RKO (cell line): ENCODE measurements at regions not wholly inside any gene's neighbourhood (a gene's known extent, or its start where the extent isn't known, plus 50 kb on each side); places are given as distances from the start of the nearest gene placed in this dataset.

Source experiments
- DNase-seq: peaks from one replicate; pipeline ENCODE4 v3.0.0-alpha.2; 2016; ENCODE audit warnings: low spot score

GRCh38 chr9:21564175-21564574 lies 82.1 kb upstream of the IFNE start:
- peak; percentile 71 for DNase-seq

- peak; percentile 50 for DNase-seq
These were observed 83.0 kb upstream of the IFNE start for GRCh38 chr9:21565155-21565554.

GRCh38 chr9:21567926-21568325 lies 85.8 kb upstream of the IFNE start:
- peak; percentile 69 for DNase-seq

- no peak for DNase-seq
These were observed 86.4 kb upstream of the IFNE start for GRCh38 chr9:21568484-21568883.

DNA sequence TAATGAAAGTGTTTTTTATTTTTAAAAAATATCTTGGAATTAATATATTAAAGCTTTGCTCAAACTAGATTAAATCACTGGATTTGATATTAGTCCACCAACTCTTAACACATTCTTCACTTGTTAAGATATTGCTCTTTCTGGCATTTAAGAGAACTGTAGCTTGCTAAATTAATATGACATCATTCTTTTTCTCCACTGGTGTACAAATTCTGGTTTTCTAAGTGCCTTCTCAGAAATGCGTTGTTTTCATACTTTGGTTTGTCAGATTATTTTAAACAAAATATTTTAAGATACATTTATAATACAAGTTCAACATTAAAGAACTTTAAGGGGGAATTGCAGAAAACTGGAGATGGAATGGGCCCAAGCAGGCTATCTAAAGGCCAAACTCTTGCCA lies 87.6 kb upstream of the IFNE start:
- DNase-seq, result no peak

- DNase-seq, result peak; percentile 76
These were observed 88.6 kb upstream of the IFNE start for GRCh38 chr9:21570643-21571275.

DNA sequence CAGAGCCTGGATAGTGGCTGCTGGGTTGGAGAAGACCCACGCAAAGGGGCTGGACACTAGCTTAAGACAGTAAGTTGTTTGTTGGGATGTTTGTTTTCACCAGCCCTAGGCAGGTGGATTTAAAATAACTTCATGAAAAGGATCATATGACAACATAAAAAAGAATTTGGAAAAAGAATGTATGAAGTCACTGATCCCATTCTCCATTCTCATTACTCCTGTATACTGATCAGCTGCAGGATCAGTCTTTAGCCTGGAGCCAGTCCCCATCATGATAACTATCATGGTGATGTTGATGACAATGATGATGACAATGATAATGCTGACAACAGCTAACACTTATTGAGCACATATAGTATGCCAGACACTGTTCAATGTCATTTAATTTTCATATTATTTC lies 92.1 kb upstream of the IFNE start:
- DNase-seq, result no peak

GRCh38 chr9:21576331-21577189 lies 94.4 kb upstream of the IFNE start:
- peak; percentile 92 for DNase-seq

DNA sequence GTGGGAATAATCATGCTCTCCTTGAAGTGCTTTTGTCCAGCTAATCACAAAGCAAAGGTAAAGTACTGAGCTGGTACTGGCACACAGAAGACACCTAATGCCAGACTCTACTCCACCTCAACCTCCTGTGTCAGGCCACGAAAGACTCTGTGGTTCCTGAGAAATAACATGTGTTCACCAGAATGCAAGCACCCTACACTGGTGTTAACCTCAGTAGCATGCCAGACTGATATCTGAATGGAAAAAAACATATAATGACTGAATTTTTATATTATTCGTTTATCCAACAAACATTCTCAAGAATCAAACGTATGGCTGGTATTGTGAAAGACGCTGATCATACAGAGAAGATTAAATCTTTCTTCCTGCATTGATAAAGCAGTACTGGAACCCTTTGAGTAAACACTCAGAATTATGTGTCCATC lies 97.1 kb upstream of the IFNE start:
- DNase-seq, result peak; percentile 42

GRCh38 chr9:21579743-21580142 lies 97.6 kb upstream of the IFNE start:
- no peak for DNase-seq

GRCh38 chr9:21580636-21581378 lies 98.7 kb upstream of the IFNE start:
- peak; percentile 41 for DNase-seq

- DNase-seq, result peak; percentile 61
These were observed 101.7 kb upstream of the IFNE start for GRCh38 chr9:21583628-21584377.

- DNase-seq, result no peak
These were observed 102.8 kb upstream of the IFNE start for GRCh38 chr9:21584890-21585289.

GRCh38 chr9:21585756-21586752 lies 103.9 kb upstream of the IFNE start:
- peak; percentile 74 for DNase-seq

DNA sequence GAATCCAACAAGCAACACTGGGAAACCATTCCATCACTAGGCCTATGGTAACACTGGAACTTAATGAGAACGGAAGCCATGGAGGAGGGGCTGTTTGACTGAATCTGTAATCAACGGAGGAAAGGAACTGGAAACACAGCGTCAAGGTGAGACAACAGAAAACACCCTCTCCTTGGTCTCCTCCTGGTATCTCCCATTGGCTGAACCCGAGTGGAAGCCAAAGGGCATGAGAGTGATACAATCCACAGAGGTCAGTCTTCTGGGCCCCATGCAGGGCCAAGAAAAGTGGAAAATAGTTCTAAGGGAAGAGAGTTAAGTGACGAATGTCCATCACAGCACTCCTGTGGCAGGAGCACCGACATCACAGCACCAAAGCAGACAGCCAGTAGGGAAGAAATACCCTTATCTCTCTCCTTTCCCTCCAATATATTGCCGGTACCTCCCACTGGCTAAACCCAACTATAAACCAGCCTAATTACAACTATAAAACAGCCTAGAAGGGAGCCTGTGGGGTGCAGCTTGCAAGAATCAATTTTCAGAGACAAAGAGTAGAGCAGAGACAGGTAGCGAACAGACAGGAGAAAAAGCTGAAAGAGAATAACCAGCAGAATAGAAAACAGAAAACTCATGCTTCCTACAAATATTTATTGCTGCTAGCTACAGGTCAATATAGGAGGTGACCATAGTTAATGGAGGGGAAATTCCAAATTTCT lies 107.4 kb upstream of the IFNE start:
- DNase-seq, result peak; percentile 96

DNA sequence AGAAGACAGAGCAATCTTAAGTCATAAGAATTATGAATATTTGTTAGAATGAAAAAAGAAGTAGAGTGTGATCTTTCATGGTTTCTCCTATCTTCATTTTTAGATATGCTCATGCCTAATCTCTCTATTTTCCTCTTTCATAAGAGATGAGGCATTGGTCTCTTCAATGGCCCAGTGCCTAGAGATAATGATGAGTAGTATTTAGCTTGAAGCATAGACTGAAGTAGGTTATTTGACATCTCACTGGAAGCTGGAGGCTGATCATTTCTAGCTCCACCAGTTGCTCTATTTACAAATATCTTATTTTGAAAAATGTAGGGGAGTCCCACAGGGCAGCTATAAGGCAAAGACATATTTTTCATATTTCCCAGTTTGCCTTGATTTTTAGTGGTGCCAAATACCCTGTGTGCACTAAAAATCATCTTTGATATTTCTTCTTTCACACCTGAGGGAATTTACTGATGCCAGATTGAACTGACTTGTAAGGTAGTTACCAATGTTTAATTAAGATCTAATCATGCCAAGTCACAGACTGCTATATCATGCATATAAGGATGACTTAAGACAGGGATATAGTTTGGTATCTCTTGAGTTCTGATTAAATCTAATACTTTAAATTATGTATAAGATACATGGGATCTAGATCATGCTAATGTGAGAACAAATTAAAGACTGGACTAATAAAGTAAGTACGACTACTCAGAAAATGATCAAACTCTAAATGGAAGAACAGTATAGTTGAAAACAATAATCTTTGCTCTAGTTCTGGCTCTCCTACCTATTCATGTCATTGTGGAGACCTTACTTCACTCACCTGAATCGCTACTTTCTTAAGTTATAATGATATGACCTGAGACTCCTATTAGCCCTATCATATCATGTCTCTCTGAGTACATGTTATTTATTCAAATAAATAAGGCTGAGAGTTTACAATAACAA lies 108.2 kb upstream of the IFNE start:
- DNase-seq, result peak; percentile 80

DNA sequence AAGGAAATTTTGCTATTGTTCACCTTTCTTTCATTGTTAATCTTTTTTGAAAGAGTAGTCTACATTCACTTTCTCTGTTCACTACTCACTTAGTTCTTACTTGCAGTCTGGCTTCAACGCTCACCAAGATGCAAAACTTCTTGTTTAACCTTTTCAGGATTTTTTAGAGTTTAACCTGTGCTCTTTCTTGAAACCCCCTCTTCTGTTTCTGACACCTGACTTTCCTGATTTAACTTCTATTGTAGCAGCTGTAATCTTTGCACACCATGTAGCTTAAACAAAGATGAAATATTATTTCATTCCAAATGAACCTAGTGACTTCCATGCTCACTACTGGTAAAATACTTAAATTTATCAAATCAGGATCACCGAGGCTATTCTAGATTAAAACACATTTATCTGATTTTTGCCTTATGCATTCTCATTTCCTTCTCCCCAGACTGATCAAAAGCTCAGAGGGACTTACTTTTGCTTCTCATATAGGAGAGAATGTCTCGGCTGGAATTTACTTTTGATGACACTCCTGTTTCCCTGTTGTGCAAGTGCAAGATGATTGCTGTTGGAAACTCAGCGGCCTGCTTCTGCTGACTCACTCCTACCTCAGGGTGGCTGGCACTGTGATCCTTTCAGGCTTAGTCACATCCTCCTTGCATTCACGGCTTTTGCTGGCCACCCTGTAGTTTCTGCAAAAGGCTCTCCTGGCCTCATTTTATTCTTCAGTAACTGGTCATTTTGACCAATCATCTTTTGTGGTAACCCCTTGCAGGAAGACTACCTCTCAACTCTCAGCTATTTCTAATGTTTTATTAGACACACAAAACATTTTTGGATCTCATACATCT lies 109.3 kb upstream of the IFNE start:
- DNase-seq, result peak; percentile 100

DNA sequence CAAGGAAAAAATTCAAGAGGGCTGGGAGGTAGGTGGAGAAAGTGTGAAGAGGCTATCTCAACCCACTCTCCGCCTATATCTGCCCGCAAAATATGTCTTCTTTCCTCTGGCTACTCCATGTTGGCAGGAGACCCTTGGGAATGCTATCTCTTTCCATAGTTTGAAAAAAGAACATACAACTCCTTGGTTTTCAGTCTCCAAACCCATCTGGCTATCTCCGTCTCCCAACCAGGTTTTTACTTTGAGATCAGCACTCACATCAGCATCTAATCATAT lies 109.9 kb upstream of the IFNE start:
- DNase-seq, result no peak
